ENCODE measurements at regions not wholly inside any gene's neighbourhood (a gene's known extent, or its start where the extent isn't known, plus 50 kb on each side); places are given as distances from the start of the nearest gene placed in this dataset.

GRCh38 chr20:2210646-2211552 is 84.9 kb upstream of the TGM3 start:
- no peaks in the 10 kb centered on the region for H3K4me1 Mint-ChIP-seq (ENCODE audit: low read depth, unreplicated experiment)
- no peaks in the 10 kb centered on the region for H3K36me3 Mint-ChIP-seq (ENCODE audit: unreplicated experiment)
- no peak overlapping the region for H3K4me3 Mint-ChIP-seq (ENCODE audit: unreplicated experiment)
- no peak for DNase-seq
- TF ChIP-seq CTCF (IDR thresholded peaks at IDR 0.05; ENCODE audit: partially characterized antibody, unreplicated experiment): no peak
- H3K9me3 Mint-ChIP-seq (ENCODE audit: unreplicated experiment): no peaks in the 10 kb centered on the region
- no peak overlapping the region for H3K27ac Mint-ChIP-seq (ENCODE audit: unreplicated experiment)
- H3K27me3 Mint-ChIP-seq (ENCODE audit: unreplicated experiment): peaks cover 7% of the 10 kb centered on the region

DNA sequence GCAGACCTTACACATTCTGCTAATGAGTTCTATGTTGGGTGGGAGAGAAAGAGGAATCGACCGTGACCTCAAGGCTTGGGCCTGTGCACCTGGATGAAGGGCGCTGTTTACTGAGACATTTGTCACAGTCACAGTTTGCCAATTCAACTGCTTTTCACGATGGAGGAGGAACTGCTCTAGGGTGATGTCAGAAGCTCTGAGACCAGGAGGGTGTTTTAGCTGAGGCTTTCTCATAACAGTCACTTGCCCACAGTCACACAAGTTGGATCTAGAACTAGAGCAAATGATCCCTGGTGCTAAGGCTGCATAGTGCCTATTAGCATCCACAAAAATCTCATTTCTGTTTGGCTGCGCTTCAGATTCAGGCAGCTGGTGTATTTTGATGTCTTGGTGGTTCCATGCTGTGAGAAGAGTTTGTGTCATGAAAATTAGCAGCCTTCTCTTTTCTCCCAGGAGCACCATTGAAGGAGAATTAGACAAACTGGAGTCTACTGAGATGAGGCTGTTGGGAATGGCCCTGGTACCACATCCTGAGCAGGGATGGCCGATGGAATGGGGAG is 83.3 kb upstream of the TGM3 start:
- Mint-ChIP-seq H3K27me3 (ENCODE audit: unreplicated experiment) (peaks cover 7% of the 10 kb centered on the region), H3K36me3 (ENCODE audit: unreplicated experiment) (no peaks in the 10 kb centered on the region)
- DNase-seq: no peak

GRCh38 chr20:2213401-2213800 is 82.4 kb upstream of the TGM3 start:
- Mint-ChIP-seq H3K4me1 (ENCODE audit: low read depth, unreplicated experiment) (no peaks in the 10 kb centered on the region), H3K9me3 (ENCODE audit: unreplicated experiment) (no peaks in the 10 kb centered on the region), H3K27ac (ENCODE audit: unreplicated experiment) (no peak overlapping the region), H3K36me3 (ENCODE audit: unreplicated experiment) (no peaks in the 10 kb centered on the region), H3K4me3 (ENCODE audit: unreplicated experiment) (no peak overlapping the region), H3K27me3 (ENCODE audit: unreplicated experiment) (peaks cover 7% of the 10 kb centered on the region)
- DNase-seq: no peak
- TF ChIP-seq CTCF (IDR thresholded peaks at IDR 0.05; ENCODE audit: partially characterized antibody, unreplicated experiment): no peak

More for the DNA sequence above, 83.3 kb upstream of the TGM3 start:
- TF ChIP-seq CTCF (IDR thresholded peaks at IDR 0.05; ENCODE audit: partially characterized antibody, unreplicated experiment): no peak
- H3K9me3 Mint-ChIP-seq (ENCODE audit: unreplicated experiment): no peaks in the 10 kb centered on the region
- H3K4me3 Mint-ChIP-seq (ENCODE audit: unreplicated experiment): no peak overlapping the region
- no peaks in the 10 kb centered on the region for H3K4me1 Mint-ChIP-seq (ENCODE audit: low read depth, unreplicated experiment)
- H3K27ac Mint-ChIP-seq (ENCODE audit: unreplicated experiment): no peak overlapping the region

DNA sequence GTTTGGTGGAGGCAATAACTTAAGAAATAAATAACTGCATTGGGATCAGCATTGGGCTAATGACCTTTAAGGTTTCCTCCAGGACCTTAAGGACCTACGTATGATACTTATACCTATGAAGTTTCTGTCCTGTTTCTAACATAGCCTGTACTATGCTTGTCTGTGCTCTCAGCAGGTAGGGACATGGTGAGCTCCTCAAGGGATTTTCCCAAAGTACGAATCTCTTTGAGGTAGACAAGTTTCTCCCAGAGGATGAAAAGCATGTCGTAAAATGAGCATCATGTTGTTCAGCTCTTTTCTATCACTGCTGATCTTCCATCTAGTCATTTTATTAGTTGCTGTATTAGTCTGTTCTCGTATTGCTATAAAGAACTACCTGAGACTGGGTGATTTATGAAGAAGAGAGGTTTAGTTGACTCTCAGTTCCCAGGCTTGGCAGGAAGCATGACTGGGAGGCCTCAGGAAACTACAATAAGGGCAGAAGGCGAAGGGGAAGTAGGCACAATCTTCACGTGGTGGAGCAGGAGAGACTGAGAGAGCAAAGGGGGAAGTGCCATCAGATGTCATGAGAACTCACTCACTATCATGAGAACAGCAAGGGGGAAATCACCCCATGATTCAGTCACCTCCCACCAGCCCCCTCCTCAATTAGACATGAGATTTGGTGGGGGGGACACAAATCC is 77.8 kb upstream of the TGM3 start:
- peaks cover 6% of the 10 kb centered on the region for H3K36me3 Mint-ChIP-seq (ENCODE audit: unreplicated experiment)
- H3K9me3 Mint-ChIP-seq (ENCODE audit: unreplicated experiment): peaks cover 4% of the 10 kb centered on the region
- no peaks in the 10 kb centered on the region for H3K27me3 Mint-ChIP-seq (ENCODE audit: unreplicated experiment)
- no peak for DNase-seq
- H3K4me3 Mint-ChIP-seq (ENCODE audit: unreplicated experiment): no peak overlapping the region
- TF ChIP-seq CTCF (IDR thresholded peaks at IDR 0.05; ENCODE audit: partially characterized antibody, unreplicated experiment): no peak
- no peaks in the 10 kb centered on the region for H3K4me1 Mint-ChIP-seq (ENCODE audit: low read depth, unreplicated experiment)
- H3K27ac Mint-ChIP-seq (ENCODE audit: unreplicated experiment): no peak overlapping the region
